Natural killer cell (primary cell): ENCODE measurements at regions not wholly inside any gene's neighbourhood (a gene's known extent, or its start where the extent isn't known, plus 50 kb on each side); places are given as distances from the start of the nearest gene placed in this dataset.

Source experiments
- ATAC-seq, 3 donors: fragments of 150-1000 bp in 2 of 3; fragments of 200-7000 bp in 1 of 3; cut with Tn5 transposase; 1 replicate in 1 of 3; 2 replicates in 2 of 3; pipeline ENCODE4 v1.10.0; 2021; ENCODE audit warnings: mild to moderate bottlenecking in 2 of 3, moderate library complexity in 2 of 3
- DNase-seq, 2 donors: peaks; one replicate each; pipeline versions ENCODE4 v3.0.0 to v3.0.0-alpha.2; 2013 to 2021; ENCODE audit warnings: mixed read lengths in 1 of 2
- H3K27ac ChIP-seq: one replicate; pipeline ENCODE4 v1.5.1; 2013; ENCODE audit warnings: mild to moderate bottlenecking, low read length
- H3K27me3 ChIP-seq: one replicate; pipeline ENCODE4 v1.6.1; 2013; ENCODE audit warnings: low read length; ENCODE audit not compliant: control insufficient read depth, insufficient read depth
- H3K36me3 ChIP-seq: one replicate; pipeline ENCODE4 v1.6.1; 2013; ENCODE audit warnings: low read length; ENCODE audit not compliant: control insufficient read depth, insufficient read depth
- H3K4me1 ChIP-seq: one replicate; pipeline ENCODE4 v1.6.1; 2013; ENCODE audit warnings: low read length; ENCODE audit not compliant: control insufficient read depth, insufficient read depth
- H3K4me3 ChIP-seq: one replicate; pipeline ENCODE4 v1.5.1; 2013; ENCODE audit warnings: low read length
- H3K9me3 ChIP-seq: one replicate; pipeline ENCODE4 v1.6.1; 2013; ENCODE audit warnings: low read length; ENCODE audit not compliant: control insufficient read depth, insufficient read depth
- H3K27ac Mint-ChIP-seq, 2 donors: one replicate each; pipeline ENCODE4 v1.8.0; 2022; ENCODE audit warnings: mild to moderate bottlenecking in 2 of 2, mixed read lengths in 2 of 2, moderate library complexity in 1 of 2
- H3K27me3 Mint-ChIP-seq, 2 donors: one replicate each; pipeline ENCODE4 v1.8.0; 2022; ENCODE audit warnings: low read depth in 2 of 2, mixed read lengths in 2 of 2
- H3K36me3 Mint-ChIP-seq: one replicate; pipeline ENCODE4 v1.8.0; 2022; ENCODE audit warnings: mixed read lengths
- H3K4me1 Mint-ChIP-seq, 2 donors: one replicate each; pipeline ENCODE4 v1.8.0; 2022; ENCODE audit warnings: mixed read lengths in 2 of 2
- H3K4me3 Mint-ChIP-seq: one replicate; pipeline ENCODE4 v1.8.0; 2022; ENCODE audit warnings: mild to moderate bottlenecking, moderate library complexity, mixed read lengths
- H3K9me3 Mint-ChIP-seq, 2 donors: one replicate each; pipeline ENCODE4 v1.8.0; 2022; ENCODE audit warnings: mixed read lengths in 2 of 2
- CTCF ChIP-seq: fragments of 200-600 bp; IDR thresholded peaks from one replicate; pipeline ENCODE4 v1.8.0; 2022; ENCODE audit warnings: antibody characterized with exemption
- WGBS: methylation state at CpG from one replicate; pipeline ENCODE4 v1.1.7; 2013; ENCODE audit warnings: missing lambda C conversion rate; ENCODE audit not compliant: insufficient coverage; 5-methylcytosine and 5-hydroxymethylcytosine counted together
- intact Hi-C: fragments of 100-400 bp; cut with micrococcal nuclease; formaldehyde crosslinking; loops from one replicate; pipeline ENCODE4 v1.14.2; 2022

- no peak for TF ChIP-seq CTCF
- no peak for ATAC-seq
- H3K27me3 Mint-ChIP-seq, result peaks cover 7 to 10% of the 10 kb centered on the region in 2 donors
- no peak for DNase-seq
- WGBS, result no CpG with 5 or more reads among the region's 1 CpG
- intact Hi-C loops, result no loop called here
- no peak overlapping the region for H3K27ac Mint-ChIP-seq
- peaks cover 0 to 3% of the 10 kb centered on the region in 2 donors for H3K9me3 Mint-ChIP-seq
- Histone ChIP-seq H3K27ac (no peak overlapping the region), H3K27me3 (no peaks in the 10 kb centered on the region), H3K9me3 (no peaks in the 10 kb centered on the region), H3K36me3 (no peaks in the 10 kb centered on the region), H3K4me3 (no peak overlapping the region), H3K4me1 (no peaks in the 10 kb centered on the region)
- no peaks in the 10 kb centered on the region for H3K36me3 Mint-ChIP-seq
- H3K4me1 Mint-ChIP-seq, result no peaks in the 10 kb centered on the region
- no peak overlapping the region for H3K4me3 Mint-ChIP-seq
Measured at GRCh38 chr5:155689406-155689805, 637.6 kb upstream of the SGCD start.

GRCh38 chr5:155696362-155696761 is 630.6 kb upstream of the SGCD start:
- ATAC-seq, result no peak
- H3K36me3 ChIP-seq, result no peaks in the 10 kb centered on the region
- H3K4me1 ChIP-seq, result no peaks in the 10 kb centered on the region
- TF ChIP-seq CTCF, result no peak
- no peaks in the 10 kb centered on the region for H3K27me3 ChIP-seq
- H3K9me3 Mint-ChIP-seq, result no peaks in the 10 kb centered on the region
- H3K4me3 Mint-ChIP-seq, result no peak overlapping the region
- H3K4me1 Mint-ChIP-seq, result no peaks in the 10 kb centered on the region
- no peaks in the 10 kb centered on the region for H3K9me3 ChIP-seq
- no peak overlapping the region for H3K27ac Mint-ChIP-seq
- H3K4me3 ChIP-seq, result no peak overlapping the region
- intact Hi-C loops, result no loop called here
- H3K27ac ChIP-seq, result no peak overlapping the region
- DNase-seq, result no peak
- WGBS, result 44% methylated on average over 1 of the region's 1 CpG
- no peaks in the 10 kb centered on the region for H3K36me3 Mint-ChIP-seq
- no peaks in the 10 kb centered on the region for H3K27me3 Mint-ChIP-seq

- Mint-ChIP-seq H3K27ac (no peak overlapping the region), H3K27me3 (no peaks in the 10 kb centered on the region), H3K4me3 (no peak overlapping the region), H3K9me3 (no peaks in the 10 kb centered on the region), H3K36me3 (no peaks in the 10 kb centered on the region), H3K4me1 (no peaks in the 10 kb centered on the region)
- 68% methylated on average over 3 of the region's 4 CpGs for WGBS
- Histone ChIP-seq H3K27ac (no peak overlapping the region), H3K36me3 (no peaks in the 10 kb centered on the region), H3K4me1 (no peaks in the 10 kb centered on the region), H3K4me3 (no peak overlapping the region), H3K27me3 (no peaks in the 10 kb centered on the region), H3K9me3 (no peaks in the 10 kb centered on the region)
- DNase-seq (no peak), ATAC-seq (no peak)
- intact Hi-C loops, result no loop called here
- no peak for TF ChIP-seq CTCF
Measured at GRCh38 chr5:155697236-155697635, 629.7 kb upstream of the SGCD start.

GRCh38 chr5:155699385-155699784 is 627.6 kb upstream of the SGCD start:
- TF ChIP-seq CTCF, result no peak
- no peak overlapping the region for H3K4me3 ChIP-seq
- 61% methylated on average over 1 of the region's 1 CpG for whole genome bisulfite sequencing
- Mint-ChIP-seq H3K9me3 (no peaks in the 10 kb centered on the region), H3K4me3 (no peak overlapping the region), H3K27me3 (no peaks in the 10 kb centered on the region), H3K27ac (no peak overlapping the region), H3K4me1 (no peaks in the 10 kb centered on the region), H3K36me3 (no peaks in the 10 kb centered on the region)
- intact Hi-C loops, result no loop called here
- DNase-seq, result no peak
- H3K27me3 ChIP-seq, result no peaks in the 10 kb centered on the region
- H3K9me3 ChIP-seq, result no peaks in the 10 kb centered on the region
- H3K36me3 ChIP-seq, result no peaks in the 10 kb centered on the region
- H3K27ac ChIP-seq, result no peak overlapping the region
- no peak for ATAC-seq
- no peaks in the 10 kb centered on the region for H3K4me1 ChIP-seq
